Stimulated activated CD8-positive, alpha-beta memory T cell treated with anti-CD3 and anti-CD28 coated beads, Interleukin-7, amount 100 ng/mL, for 24 hours (primary cell): ENCODE measurements at regions not wholly inside any gene's neighbourhood (a gene's known extent, or its start where the extent isn't known, plus 50 kb on each side); places are given as distances from the start of the nearest gene placed in this dataset.

Experiments used
- DNase-seq: peaks from one replicate; pipeline ENCODE4 v3.0.0-alpha.2; 2020; ENCODE audit warnings: low read depth

- DNase-seq = no peak
Observed at GRCh38 chr2:198807131-198807530, 650.6 kb downstream of the SATB2 start.

- DNase-seq = no peak
Observed at GRCh38 chr2:198795419-198795818, 662.3 kb downstream of the SATB2 start.

GRCh38 chr2:198791623-198792022 is 666.1 kb downstream of the SATB2 start:
- no peak for DNase-seq

- no peak for DNase-seq
Observed at GRCh38 chr2:198788676-198789075, 669.1 kb downstream of the SATB2 start.

- DNase-seq = no peak
Observed at GRCh38 chr2:198782734-198783133, 675.0 kb downstream of the SATB2 start.

- no peak for DNase-seq
Observed at GRCh38 chr2:198776616-198777406, 680.9 kb downstream of the SATB2 start.

GRCh38 chr2:198775737-198776136 is 682.0 kb downstream of the SATB2 start:
- no peak for DNase-seq

- no peak for DNase-seq
Observed at GRCh38 chr2:198774576-198774975, 683.2 kb downstream of the SATB2 start.

- DNase-seq = no peak
Observed at GRCh38 chr2:198767694-198768093, 690.0 kb downstream of the SATB2 start.

- no peak for DNase-seq
Observed at GRCh38 chr2:198763793-198764192, 693.9 kb downstream of the SATB2 start.

- no peak for DNase-seq
Observed at GRCh38 chr2:198762441-198762840, 695.3 kb downstream of the SATB2 start.

GRCh38 chr2:198757069-198757468 is 700.7 kb downstream of the SATB2 start:
- no peak for DNase-seq

- no peak for DNase-seq
Observed at GRCh38 chr2:198756166-198756565, 701.6 kb downstream of the SATB2 start.

GRCh38 chr2:198753101-198753500 is 704.6 kb downstream of the SATB2 start:
- DNase-seq = no peak

GRCh38 chr2:198749364-198749763 is 708.4 kb downstream of the SATB2 start:
- no peak for DNase-seq

- DNase-seq = no peak
Observed at GRCh38 chr2:198731842-198732399, 725.8 kb downstream of the SATB2 start.

GRCh38 chr2:198720266-198720665 is 737.5 kb downstream of the SATB2 start:
- DNase-seq = no peak

- DNase-seq = no peak
Observed at GRCh38 chr2:198717451-198717850, 740.3 kb downstream of the SATB2 start.

GRCh38 chr2:198715302-198715835 is 742.4 kb downstream of the SATB2 start:
- DNase-seq = no peak

GRCh38 chr2:198712485-198712884 is 745.3 kb downstream of the SATB2 start:
- DNase-seq = no peak

- DNase-seq = no peak
Observed at GRCh38 chr2:198711484-198711883, 746.3 kb downstream of the SATB2 start.

- DNase-seq = no peak
Observed at GRCh38 chr2:198710562-198710961, 747.2 kb downstream of the SATB2 start.

- DNase-seq = no peak
Observed at GRCh38 chr2:198706476-198707082, 751.2 kb downstream of the SATB2 start.
